ENCODE measurements at regions not wholly inside any gene's neighbourhood (a gene's known extent, or its start where the extent isn't known, plus 50 kb on each side); places are given as distances from the start of the nearest gene placed in this dataset.

- FAIRE-seq (no peak), DNase-seq (ENCODE audit: low read depth in 1 of 2, low spot score in 1 of 2) (no peak), ATAC-seq (no peak)
- H3K27ac ChIP-seq, result no peak overlapping the region
- ChIA-PET CTCF (no interaction called here), POLR2A (no interaction called here)
- WGBS (ENCODE audit: missing lambda C conversion rate), result 3% methylated on average over 2 of the region's 2 CpGs
- H3K4me1 ChIP-seq, result no peaks in the 10 kb centered on the region
- no peak for TF ChIP-seq ZFP36 (IDR thresholded peaks at IDR 0.05; ENCODE audit: borderline replicate concordance, partially characterized antibody)
- no peak for TF ChIP-seq USF2 (IDR thresholded peaks at IDR 0.05)
- no peak for TF ChIP-seq REST (IDR thresholded peaks at IDR 0.05)
- no peak for TF ChIP-seq RAD21 (conservative IDR thresholded peaks at IDR 0.05 in 1 of 2, IDR thresholded peaks at IDR 0.05 in 1 of 2)
- no peak for TF ChIP-seq NR3C1 (IDR thresholded peaks at IDR 0.05)
- TF ChIP-seq ATOH8 (CRISPR knock-in tag; IDR thresholded peaks at IDR 0.05; ENCODE audit: low read depth), result no peak
- no peak for TF ChIP-seq ZNF302 (CRISPR knock-in tag; IDR thresholded peaks at IDR 0.05)
- no peaks in the 10 kb centered on the region for H3K9me3 ChIP-seq
- no peak overlapping the region for H3K4me2 ChIP-seq
- no peak overlapping the region for H3K4me3 ChIP-seq
These were observed 225.0 kb downstream of the COX7B2 start for GRCh38 chr4:46684041-46684440.

GRCh38 chr4:46676364-46676763 lies 232.7 kb downstream of the COX7B2 start:
- no peak for DNase-seq (ENCODE audit: low read depth in 1 of 2, low spot score in 1 of 2)
- no peak overlapping the region for H3K4me2 ChIP-seq
- H3K9me3 ChIP-seq, result no peaks in the 10 kb centered on the region
- TF ChIP-seq CTCF (IDR thresholded peaks at IDR 0.05) (no peak), CBX8 (IDR thresholded peaks at IDR 0.05) (no peak), HOXB13 (CRISPR knock-in tag; IDR thresholded peaks at IDR 0.05; ENCODE audit: low read depth) (no peak), RAD21 (conservative IDR thresholded peaks at IDR 0.05 in 1 of 2, IDR thresholded peaks at IDR 0.05 in 1 of 2) (no peak), ELK1 (IDR thresholded peaks at IDR 0.05; ENCODE audit: low read depth, low read length) (no peak), HES2 (IDR thresholded peaks at IDR 0.05) (no peak), REST (IDR thresholded peaks at IDR 0.05) (no peak), RFX5 (IDR thresholded peaks at IDR 0.05) (no peak)
- WGBS (ENCODE audit: missing lambda C conversion rate), result 6% methylated on average over 1 of the region's 1 CpG
- FAIRE-seq, result no peak
- ATAC-seq, result no peak
- H3K27ac ChIP-seq, result no peak overlapping the region
- H3K4me3 ChIP-seq, result no peak overlapping the region
- no peaks in the 10 kb centered on the region for H3K4me1 ChIP-seq
- CTCF ChIA-PET, result no interaction called here
- POLR2A ChIA-PET, result no interaction called here
